Left ventricle myocardium inferior (tissue), 1 donor: ENCODE measurements at regions not wholly inside any gene's neighbourhood (a gene's known extent, or its start where the extent isn't known, plus 50 kb on each side); places are given as distances from the start of the nearest gene placed in this dataset.

Source experiments
- DNase-seq: peaks from one replicate; pipeline ENCODE4 v3.0.0-alpha.2; 2020
- H3K27ac ChIP-seq: fragments of 200-600 bp; replicated peaks from 2 replicates; pipeline ENCODE4 v1.8.0; 2021
- H3K27me3 ChIP-seq: fragments of 200-600 bp; 2 replicates; pipeline ENCODE4 v1.8.0; 2021; ENCODE audit warnings: low read depth
- H3K36me3 ChIP-seq: fragments of 200-600 bp; 2 replicates; pipeline ENCODE4 v1.8.0; 2021
- H3K4me1 ChIP-seq: fragments of 200-600 bp; 2 replicates; pipeline ENCODE4 v1.8.0; 2021
- H3K4me3 ChIP-seq: fragments of 200-600 bp; 2 replicates; pipeline ENCODE4 v1.8.0; 2021; ENCODE audit warnings: mild to moderate bottlenecking, moderate library complexity
- H3K9me3 ChIP-seq: fragments of 200-600 bp; replicated peaks from 2 replicates; pipeline ENCODE4 v1.8.0; 2021
- intact Hi-C: fragments of 100-400 bp; cut with micrococcal nuclease; formaldehyde crosslinking; loops from one replicate; pipeline ENCODE4 v1.11.0; 2022
- TF ChIP-seq, protein P1 (sequence below): fragments of 200-600 bp; IDR thresholded peaks from 2 replicates; pipeline ENCODE4 v1.8.0; 2021; ENCODE audit warnings: antibody characterized with exemption, mild to moderate bottlenecking, borderline replicate concordance
- donor health status: DM: no; HTN: yes; CAD: no; lungs with severe emphysema.

- Histone ChIP-seq H3K27ac (no peak overlapping the region), H3K9me3 (no peaks in the 10 kb centered on the region), H3K4me3 (no peak overlapping the region), H3K27me3 (no peaks in the 10 kb centered on the region), H3K36me3 (no peaks in the 10 kb centered on the region), H3K4me1 (no peaks in the 10 kb centered on the region)
- intact Hi-C loops, result no loop called here
- TF ChIP-seq, protein P1, sequence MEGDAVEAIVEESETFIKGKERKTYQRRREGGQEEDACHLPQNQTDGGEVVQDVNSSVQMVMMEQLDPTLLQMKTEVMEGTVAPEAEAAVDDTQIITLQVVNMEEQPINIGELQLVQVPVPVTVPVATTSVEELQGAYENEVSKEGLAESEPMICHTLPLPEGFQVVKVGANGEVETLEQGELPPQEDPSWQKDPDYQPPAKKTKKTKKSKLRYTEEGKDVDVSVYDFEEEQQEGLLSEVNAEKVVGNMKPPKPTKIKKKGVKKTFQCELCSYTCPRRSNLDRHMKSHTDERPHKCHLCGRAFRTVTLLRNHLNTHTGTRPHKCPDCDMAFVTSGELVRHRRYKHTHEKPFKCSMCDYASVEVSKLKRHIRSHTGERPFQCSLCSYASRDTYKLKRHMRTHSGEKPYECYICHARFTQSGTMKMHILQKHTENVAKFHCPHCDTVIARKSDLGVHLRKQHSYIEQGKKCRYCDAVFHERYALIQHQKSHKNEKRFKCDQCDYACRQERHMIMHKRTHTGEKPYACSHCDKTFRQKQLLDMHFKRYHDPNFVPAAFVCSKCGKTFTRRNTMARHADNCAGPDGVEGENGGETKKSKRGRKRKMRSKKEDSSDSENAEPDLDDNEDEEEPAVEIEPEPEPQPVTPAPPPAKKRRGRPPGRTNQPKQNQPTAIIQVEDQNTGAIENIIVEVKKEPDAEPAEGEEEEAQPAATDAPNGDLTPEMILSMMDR, result no peak
- DNase-seq, result no peak
Observed at GRCh38 chr12:25842254-25842653, 116.2 kb upstream of the RASSF8 start.

GRCh38 chr12:25843976-25844375 is 114.5 kb upstream of the RASSF8 start:
- Histone ChIP-seq H3K27me3 (no peaks in the 10 kb centered on the region), H3K9me3 (no peaks in the 10 kb centered on the region), H3K27ac (no peak overlapping the region), H3K4me3 (no peak overlapping the region), H3K36me3 (no peaks in the 10 kb centered on the region), H3K4me1 (no peaks in the 10 kb centered on the region)
- DNase-seq, result no peak
- TF ChIP-seq, protein P1, result no peak
- intact Hi-C loops, result no loop called here

DNA sequence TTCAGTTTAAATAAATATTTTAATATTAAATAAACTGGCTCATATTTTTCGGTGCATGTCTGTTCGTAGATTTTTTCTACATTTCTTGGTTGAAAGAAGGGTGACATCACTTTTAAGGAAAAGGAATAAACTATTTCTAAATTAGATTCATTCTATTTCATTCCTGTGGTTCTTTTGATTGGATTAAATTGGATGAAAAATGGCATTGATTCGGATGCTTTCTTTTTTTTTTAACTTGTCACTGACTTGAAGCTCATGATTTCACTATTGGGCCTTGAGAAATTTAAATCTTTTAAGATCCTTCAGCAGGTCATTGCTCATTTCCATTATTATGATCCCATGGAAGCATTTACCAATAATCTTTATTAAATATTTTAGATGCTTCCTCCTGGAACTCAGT is 113.1 kb upstream of the RASSF8 start:
- Histone ChIP-seq H3K9me3 (no peaks in the 10 kb centered on the region), H3K4me3 (no peak overlapping the region), H3K27me3 (no peaks in the 10 kb centered on the region), H3K36me3 (no peaks in the 10 kb centered on the region), H3K4me1 (no peaks in the 10 kb centered on the region), H3K27ac (no peak overlapping the region)
- no peak for DNase-seq
- TF ChIP-seq, protein P1, result no peak
- intact Hi-C loops, result no loop called here

DNA sequence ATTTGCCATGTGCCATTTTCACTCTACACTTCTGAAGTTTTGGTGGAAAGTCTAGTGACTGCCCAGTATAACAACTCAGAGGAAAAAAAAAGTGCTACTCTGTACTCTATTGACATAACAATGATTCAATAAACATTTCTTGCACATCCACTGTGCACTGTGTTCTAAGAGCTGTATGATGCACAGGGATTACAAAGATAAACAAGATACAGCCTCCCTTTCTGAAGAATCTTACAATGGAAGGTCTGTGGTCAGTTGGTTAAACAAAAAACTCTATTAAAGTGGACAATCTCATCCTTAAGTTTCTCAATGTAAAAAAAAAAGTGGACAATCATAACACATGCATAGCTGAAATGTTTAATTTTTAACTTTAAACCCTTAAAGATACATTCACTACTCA is 105.7 kb upstream of the RASSF8 start:
- intact Hi-C loops, result no loop called here
- no peak overlapping the region for H3K4me3 ChIP-seq
- no peak for DNase-seq
- H3K36me3 ChIP-seq, result no peaks in the 10 kb centered on the region
- H3K4me1 ChIP-seq, result no peaks in the 10 kb centered on the region
- H3K9me3 ChIP-seq, result no peaks in the 10 kb centered on the region
- H3K27ac ChIP-seq, result no peak overlapping the region
- TF ChIP-seq, protein P1, result no peak
- peaks cover 7% of the 10 kb centered on the region for H3K27me3 ChIP-seq

GRCh38 chr12:25853316-25854095 is 105.0 kb upstream of the RASSF8 start:
- no peaks in the 10 kb centered on the region for H3K36me3 ChIP-seq
- H3K27ac ChIP-seq, result no peak overlapping the region
- intact Hi-C loops, result no loop called here
- DNase-seq, result no peak
- no peaks in the 10 kb centered on the region for H3K9me3 ChIP-seq
- peaks cover 7% of the 10 kb centered on the region for H3K27me3 ChIP-seq
- no peak overlapping the region for H3K4me3 ChIP-seq
- no peaks in the 10 kb centered on the region for H3K4me1 ChIP-seq
- TF ChIP-seq, protein P1, result no peak
